ENCODE measurements at regions not wholly inside any gene's neighbourhood (a gene's known extent, or its start where the extent isn't known, plus 50 kb on each side); places are given as distances from the start of the nearest gene placed in this dataset.

DNA sequence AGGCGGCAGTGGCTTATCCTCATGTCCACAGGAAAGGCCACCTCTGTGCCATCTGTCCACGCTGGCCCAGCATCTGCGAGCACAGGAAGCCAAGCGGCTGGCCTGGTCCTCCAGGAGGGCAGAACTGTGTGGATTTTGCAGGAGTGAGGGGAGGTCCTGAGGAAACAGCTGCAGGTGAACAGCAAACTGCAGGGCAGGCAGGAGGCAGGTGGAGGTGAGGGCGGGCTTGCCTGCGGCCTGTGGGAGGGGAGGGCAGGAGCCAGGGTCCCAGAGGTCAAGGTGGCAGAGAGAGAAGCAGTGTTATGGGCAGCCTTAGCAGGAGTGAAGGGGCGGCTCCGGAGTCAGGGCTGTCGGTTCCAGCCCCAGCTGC, 369.7 kb downstream of the SHANK2 start:
- TF ChIP-seq NR2C2 (CRISPR knock-in tag; IDR thresholded peaks at IDR 0.05) (no peak), NR2C2 (tag; IDR thresholded peaks at IDR 0.05) (no peak), RAD21 (CRISPR knock-in tag; conservative IDR thresholded peaks at IDR 0.05 in 1 of 2, IDR thresholded peaks at IDR 0.05 in 1 of 2) (no peak)

Data from K562 (cell line).